ENCODE measurements at regions not wholly inside any gene's neighbourhood (a gene's known extent, or its start where the extent isn't known, plus 50 kb on each side); places are given as distances from the start of the nearest gene placed in this dataset.

DNA sequence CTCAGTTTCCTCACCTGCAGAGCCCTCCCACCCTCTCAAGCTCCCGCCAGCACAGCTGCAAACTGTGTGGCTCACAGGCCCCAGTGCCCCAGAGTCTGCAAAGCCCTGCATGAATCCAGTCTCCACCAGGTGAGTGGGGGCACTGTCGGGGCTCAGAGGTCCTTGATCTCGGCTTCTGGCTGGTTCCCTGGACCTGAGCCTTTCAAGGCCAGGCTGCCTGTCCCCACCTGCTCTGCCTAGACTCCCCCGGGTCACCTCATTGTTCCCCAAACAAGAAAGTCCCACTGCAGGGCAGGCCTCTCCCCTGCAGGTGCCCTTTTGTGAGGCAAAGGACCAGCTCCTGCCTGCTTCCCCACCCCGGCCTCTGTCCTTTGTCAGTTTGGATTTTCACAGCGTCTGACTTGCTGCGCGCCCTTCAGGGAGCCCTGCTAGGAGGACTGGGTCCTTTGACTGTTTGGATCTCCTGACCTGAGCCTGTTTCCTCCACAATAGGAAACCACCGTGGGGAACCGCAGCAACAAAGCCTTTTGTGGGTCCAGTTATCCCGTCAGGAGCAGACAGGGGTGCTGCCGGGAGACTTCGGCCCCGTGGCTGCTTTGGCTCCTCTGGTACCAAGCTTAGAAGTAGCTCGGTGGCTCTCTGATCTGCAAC, 200.5 kb upstream of the HDAC4 start:
- Mint-ChIP-seq H3K36me3 (no peaks in the 10 kb centered on the region), H3K4me1 (no peaks in the 10 kb centered on the region), H3K27me3 (peaks cover 9 to 25% (median 21%) of the 10 kb centered on the region in 3 donors), H3K9me3 (peaks cover 0 to 8% (median 0%) of the 10 kb centered on the region in 7 donors), H3K27ac (no peak overlapping the region), H3K4me3 (no peak overlapping the region)
- DNase-seq (no peak), ATAC-seq (ENCODE audit: low read depth in 2 of 2) (no peak)

GRCh38 chr2:239600650-239601049, 199.8 kb upstream of the HDAC4 start:
- no peaks in the 10 kb centered on the region for H3K4me1 Mint-ChIP-seq
- H3K9me3 Mint-ChIP-seq: peaks cover 0 to 8% (median 0%) of the 10 kb centered on the region in 7 donors

DNA sequence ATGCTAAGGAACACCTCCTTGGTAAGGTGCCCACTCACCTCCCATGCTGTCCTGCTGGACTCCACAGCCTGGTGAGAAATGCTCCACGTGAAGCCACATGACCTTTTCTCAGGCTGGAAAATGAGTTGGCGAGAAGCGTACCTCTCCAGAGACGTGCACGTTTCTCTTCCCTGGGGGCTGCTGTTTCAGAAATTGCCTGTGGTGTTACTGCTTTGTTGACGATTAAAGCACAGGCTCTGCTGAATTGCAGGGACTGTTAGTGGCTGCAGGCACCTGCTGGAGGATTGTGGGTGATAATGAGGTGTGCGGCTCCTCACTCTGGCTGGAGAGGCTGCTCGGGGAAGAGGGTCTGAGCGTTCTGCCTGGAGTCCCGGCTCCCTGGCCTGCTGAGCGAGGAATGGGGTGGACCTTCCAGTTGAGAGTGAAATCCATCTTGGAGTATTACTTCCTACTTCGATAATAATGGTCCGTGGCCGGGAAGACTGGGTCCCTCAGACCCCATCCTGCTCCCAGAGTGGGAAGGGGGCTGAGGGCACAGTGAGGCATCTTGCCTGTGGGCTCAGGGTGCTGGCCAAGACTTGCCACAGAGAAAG, 199.3 kb upstream of the HDAC4 start:
- Mint-ChIP-seq H3K4me3 (no peak overlapping the region), H3K4me1 (no peaks in the 10 kb centered on the region), H3K9me3 (peaks cover 0 to 8% (median 0%) of the 10 kb centered on the region in 7 donors), H3K27me3 (peaks cover 5 to 24% (median 21%) of the 10 kb centered on the region in 3 donors), H3K27ac (no peak overlapping the region), H3K36me3 (no peaks in the 10 kb centered on the region)
- DNase-seq: no peak
- ATAC-seq (ENCODE audit: low read depth in 2 of 2): no peak

More at GRCh38 chr2:239600650-239601049, 199.8 kb upstream of the HDAC4 start:
- Mint-ChIP-seq H3K27me3 (peaks cover 5 to 24% (median 21%) of the 10 kb centered on the region in 3 donors), H3K27ac (no peak overlapping the region), H3K4me3 (no peak overlapping the region), H3K36me3 (no peaks in the 10 kb centered on the region)
- ATAC-seq (ENCODE audit: low read depth in 2 of 2) (no peak), DNase-seq (no peak)

DNA sequence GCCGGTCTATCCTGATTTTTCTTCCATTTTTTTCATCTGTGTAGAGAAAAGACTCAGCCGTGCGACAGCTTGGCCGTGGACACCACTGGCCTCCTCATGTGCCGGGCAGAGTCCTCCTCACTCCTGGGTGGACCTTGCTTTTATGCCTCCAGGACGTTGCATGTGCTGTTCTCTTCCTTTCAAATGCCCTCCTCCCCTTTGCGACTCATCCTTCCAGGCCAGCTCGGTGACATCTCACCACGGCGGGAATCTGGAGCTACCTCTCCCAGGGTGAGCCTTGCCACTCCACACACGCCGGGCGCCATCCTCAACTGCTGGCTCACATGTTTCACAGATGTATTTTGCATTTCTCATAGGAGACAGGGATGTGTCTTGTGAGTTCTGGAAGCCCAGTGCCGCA, 198.5 kb upstream of the HDAC4 start:
- Mint-ChIP-seq H3K27ac (peak overlapping the region in 1 of 6 donors; percentile 50), H3K4me1 (no peaks in the 10 kb centered on the region), H3K4me3 (no peak overlapping the region), H3K36me3 (no peaks in the 10 kb centered on the region), H3K27me3 (peaks cover 5 to 24% (median 21%) of the 10 kb centered on the region in 3 donors), H3K9me3 (peaks cover 0 to 6% (median 0%) of the 10 kb centered on the region in 7 donors)
- DNase-seq: no peak
- ATAC-seq (ENCODE audit: low read depth in 2 of 2): no peak

DNA sequence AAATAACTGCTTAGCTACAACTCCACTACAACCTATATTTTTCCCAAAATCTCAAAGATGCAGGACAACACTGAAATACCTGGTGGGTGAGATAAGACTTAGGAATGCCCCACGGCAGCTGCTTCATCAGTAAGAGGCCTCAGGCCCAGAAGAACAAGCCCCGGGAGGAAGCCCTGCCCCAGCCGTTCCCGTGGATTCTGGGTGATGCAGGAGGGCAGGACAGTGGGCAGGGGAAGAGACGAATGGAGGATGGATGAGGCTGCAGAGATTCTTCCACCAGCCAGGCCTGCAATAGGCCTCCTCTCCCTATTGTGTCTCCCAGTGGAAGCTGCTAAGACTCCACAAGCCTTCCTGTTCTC, 197.9 kb upstream of the HDAC4 start:
- Mint-ChIP-seq H3K9me3 (peaks cover 0 to 1% (median 0%) of the 10 kb centered on the region in 7 donors), H3K27ac (no peak overlapping the region), H3K27me3 (peaks cover 5 to 21% (median 18%) of the 10 kb centered on the region in 3 donors), H3K4me3 (no peak overlapping the region), H3K4me1 (no peaks in the 10 kb centered on the region), H3K36me3 (no peaks in the 10 kb centered on the region)
- ATAC-seq (ENCODE audit: low read depth in 2 of 2): no peak
- DNase-seq: no peak

DNA sequence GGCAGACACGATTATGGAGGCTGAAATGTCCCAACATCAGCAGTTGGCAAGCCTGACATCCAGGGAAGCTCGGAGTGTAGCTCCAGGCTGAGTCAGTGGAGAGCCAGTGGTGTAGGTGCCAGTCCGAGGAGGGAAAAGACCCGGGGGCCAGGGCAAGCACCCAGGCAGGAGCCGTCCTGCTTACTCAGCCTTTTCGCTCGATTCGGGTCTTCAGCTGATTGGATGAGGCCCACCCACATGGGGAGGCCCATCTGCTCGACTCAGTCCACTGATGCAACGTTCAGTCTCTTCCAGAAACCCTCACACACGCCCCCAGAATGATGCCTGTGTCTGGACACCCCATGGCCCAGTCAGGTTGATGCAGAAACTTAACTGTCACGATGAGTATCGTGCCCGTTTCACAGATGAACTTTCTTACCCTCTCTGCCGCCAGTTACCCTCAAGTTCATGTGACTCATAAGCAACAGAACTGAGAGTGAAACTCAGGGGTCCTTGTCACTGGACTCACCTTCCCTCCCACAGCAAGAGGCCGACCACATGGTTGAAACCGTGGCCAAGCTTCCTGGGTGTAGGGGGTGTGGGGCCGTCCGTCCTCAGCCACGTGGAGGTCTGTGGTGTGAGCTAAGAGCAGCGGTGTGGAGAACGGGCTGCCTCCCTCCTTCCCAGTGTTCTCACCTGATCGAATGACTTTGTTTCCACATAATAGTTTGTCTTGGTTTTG, 197.4 kb upstream of the HDAC4 start:
- DNase-seq (no peak), ATAC-seq (ENCODE audit: low read depth in 2 of 2) (no peak)
- Mint-ChIP-seq H3K36me3 (no peaks in the 10 kb centered on the region), H3K27ac (no peak overlapping the region), H3K4me1 (no peaks in the 10 kb centered on the region), H3K4me3 (no peak overlapping the region), H3K27me3 (peaks cover 5 to 21% (median 18%) of the 10 kb centered on the region in 3 donors), H3K9me3 (peaks cover 0 to 1% (median 0%) of the 10 kb centered on the region in 7 donors)

- DNase-seq (no peak), ATAC-seq (ENCODE audit: low read depth in 2 of 2) (no peak)
- Mint-ChIP-seq H3K36me3 (no peaks in the 10 kb centered on the region), H3K27ac (no peak overlapping the region), H3K4me3 (peak overlapping the region in 1 of 8 donors; percentile 59), H3K4me1 (no peaks in the 10 kb centered on the region), H3K27me3 (peaks cover 5 to 14% (median 11%) of the 10 kb centered on the region in 3 donors), H3K9me3 (peaks cover 0 to 4% (median under 1%) of the 10 kb centered on the region in 7 donors)
Measured at GRCh38 chr2:239597216-239597615, 196.4 kb upstream of the HDAC4 start.

GRCh38 chr2:239596792-239597191, 196.0 kb upstream of the HDAC4 start:
- H3K27ac Mint-ChIP-seq: no peak overlapping the region
- H3K4me3 Mint-ChIP-seq: peak overlapping the region in 1 of 8 donors; percentile 59
- no peaks in the 10 kb centered on the region for H3K36me3 Mint-ChIP-seq
- DNase-seq (no peak), ATAC-seq (ENCODE audit: low read depth in 2 of 2) (no peak)
- H3K9me3 Mint-ChIP-seq: peaks cover 1 to 7% (median 3%) of the 10 kb centered on the region in 7 donors
- H3K27me3 Mint-ChIP-seq: peaks cover 5 to 14% (median 11%) of the 10 kb centered on the region in 3 donors
- peaks cover 0 to 3% (median 0%) of the 10 kb centered on the region in 3 donors for H3K4me1 Mint-ChIP-seq

DNA sequence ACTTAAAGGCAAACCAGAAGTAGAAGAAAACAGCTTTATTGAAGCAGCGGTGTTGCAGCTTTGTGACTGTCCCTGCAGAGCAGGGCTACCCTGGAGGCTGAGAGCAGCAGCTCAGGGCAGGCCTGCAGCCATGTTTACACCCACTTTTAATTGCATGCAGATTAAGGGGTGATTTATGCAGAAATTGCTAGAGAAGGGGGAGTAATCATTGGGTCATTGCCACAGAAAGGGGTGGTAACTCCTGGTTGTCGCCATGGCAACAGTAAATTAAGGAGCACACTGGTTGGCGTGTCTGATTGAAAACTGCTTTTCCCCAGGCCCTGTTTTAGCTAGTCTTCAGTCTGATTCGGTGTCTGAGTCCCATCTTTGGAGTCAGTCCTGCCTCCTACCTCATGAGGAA, 195.4 kb upstream of the HDAC4 start:
- DNase-seq (no peak), ATAC-seq (ENCODE audit: low read depth in 2 of 2) (no peak)
- Mint-ChIP-seq H3K27me3 (peaks cover 5 to 8% (median 7%) of the 10 kb centered on the region in 3 donors), H3K4me1 (peaks cover 0 to 4% (median 0%) of the 10 kb centered on the region in 3 donors), H3K36me3 (no peaks in the 10 kb centered on the region), H3K27ac (peak overlapping the region in 1 of 6 donors; percentile 68), H3K9me3 (peaks cover 1 to 9% (median 5%) of the 10 kb centered on the region in 7 donors), H3K4me3 (peak overlapping the region in 1 of 8 donors; percentile 52)

- peak overlapping the region in 1 of 6 donors; percentile 68 for H3K27ac Mint-ChIP-seq
- H3K36me3 Mint-ChIP-seq: no peaks in the 10 kb centered on the region
- H3K27me3 Mint-ChIP-seq: peaks cover 5 to 7% (median 6%) of the 10 kb centered on the region in 3 donors
- ATAC-seq (ENCODE audit: low read depth in 2 of 2): no peak
- H3K4me3 Mint-ChIP-seq: peak overlapping the region in 1 of 8 donors; percentile 52
- H3K4me1 Mint-ChIP-seq: peaks cover 0 to 4% (median 0%) of the 10 kb centered on the region in 3 donors
- peaks cover 1 to 14% (median 5%) of the 10 kb centered on the region in 7 donors for H3K9me3 Mint-ChIP-seq
- no peak for DNase-seq
Measured at GRCh38 chr2:239595726-239596125, 194.9 kb upstream of the HDAC4 start.

- no peak for DNase-seq
- no peak for ATAC-seq (ENCODE audit: low read depth in 2 of 2)
- H3K4me1 Mint-ChIP-seq: peaks cover 0 to 4% (median 0%) of the 10 kb centered on the region in 3 donors
- H3K4me3 Mint-ChIP-seq: no peak overlapping the region
- no peaks in the 10 kb centered on the region for H3K36me3 Mint-ChIP-seq
- H3K9me3 Mint-ChIP-seq: peaks cover 1 to 18% (median 5%) of the 10 kb centered on the region in 7 donors
- peaks cover 5 to 7% (median 6%) of the 10 kb centered on the region in 3 donors for H3K27me3 Mint-ChIP-seq
- no peak overlapping the region for H3K27ac Mint-ChIP-seq
Measured at GRCh38 chr2:239594772-239595608, 194.2 kb upstream of the HDAC4 start.

- Mint-ChIP-seq H3K4me1 (peaks cover 0 to 4% (median 0%) of the 10 kb centered on the region in 3 donors), H3K9me3 (peaks cover 1 to 18% (median 5%) of the 10 kb centered on the region in 7 donors), H3K36me3 (no peaks in the 10 kb centered on the region), H3K4me3 (peak overlapping the region in 1 of 8 donors; percentile 15), H3K27ac (no peak overlapping the region), H3K27me3 (peaks cover 2 to 6% (median 3%) of the 10 kb centered on the region in 3 donors)
- no peak for ATAC-seq (ENCODE audit: low read depth in 2 of 2)
- DNase-seq: no peak
Measured at GRCh38 chr2:239594019-239594771, 193.4 kb upstream of the HDAC4 start.
